WTC11 (cell line): ENCODE measurements at regions not wholly inside any gene's neighbourhood (a gene's known extent, or its start where the extent isn't known, plus 50 kb on each side); places are given as distances from the start of the nearest gene placed in this dataset.
A peak's percentile ranks its signal among the peaks of the same experiment; 100 is the strongest.

ENCODE experiments used
- ATAC-seq: fragments of 200-7000 bp; cut with Tn5 transposase; 2 replicates; pipeline ENCODE4 v1.10.0; 2021; ENCODE audit warnings: mild to moderate bottlenecking, moderate library complexity
- CTCF ChIA-PET: fragments of 300-600 bp; sonication (Branson Sonifier 250); formaldehyde crosslinking; loops from one replicate; lab custom pipeline; 2021; ENCODE audit warnings: antibody characterized with exemption; lab: Charles Lee
- POLR2A ChIA-PET: fragments of 350-600 bp; sonication (Branson Sonifier 250); formaldehyde crosslinking; loops from one replicate; lab custom pipeline; 2021; ENCODE audit warnings: antibody characterized with exemption; lab: Charles Lee
- DNase-seq: peaks from one replicate; pipeline ENCODE4 v3.0.0; 2021; ENCODE audit warnings: low spot score
- H3K27ac Mint-ChIP-seq: 2 replicates; pipeline ENCODE4 v1.8.0; 2021; ENCODE audit warnings: mixed read lengths
- H3K27me3 Mint-ChIP-seq: 2 replicates; pipeline ENCODE4 v1.8.0; 2021; ENCODE audit warnings: low read depth, mild to moderate bottlenecking, moderate library complexity, mixed read lengths
- H3K36me3 Mint-ChIP-seq: 2 replicates; pipeline ENCODE4 v1.8.0; 2021; ENCODE audit warnings: mixed read lengths
- H3K4me1 Mint-ChIP-seq: 2 replicates; pipeline ENCODE4 v1.8.0; 2022; ENCODE audit warnings: mixed read lengths
- H3K4me3 Mint-ChIP-seq: 2 replicates; pipeline ENCODE4 v1.8.0; 2021; ENCODE audit warnings: mild to moderate bottlenecking, moderate library complexity, mixed read lengths
- H3K9me3 Mint-ChIP-seq: 2 replicates; pipeline ENCODE4 v1.8.0; 2021; ENCODE audit warnings: mixed read lengths
- ERG ChIP-seq: fragments of 250-450 bp; sonication (Bioruptor Pico); IDR thresholded peaks from 2 replicates; pipeline ENCODE4 v1.8.0; 2021; ENCODE audit warnings: mild to moderate bottlenecking
- ESRRA ChIP-seq: sonication (generic); formaldehyde crosslinking; IDR thresholded peaks from 2 replicates; pipeline ENCODE4 v1.8.1; 2022; ENCODE audit warnings: mild to moderate bottlenecking, missing genetic modification reagents, borderline replicate concordance
- FOXP1 ChIP-seq: sonication (generic); formaldehyde crosslinking; IDR thresholded peaks from 2 replicates; pipeline ENCODE4 v1.8.0; 2022; ENCODE audit warnings: missing genetic modification reagents, mild to moderate bottlenecking, moderate library complexity, borderline replicate concordance
- JUN ChIP-seq: sonication (generic); formaldehyde crosslinking; IDR thresholded peaks from 2 replicates; pipeline ENCODE4 v1.8.0; 2023; ENCODE audit warnings: mild to moderate bottlenecking, missing genetic modification reagents
- KAT7 ChIP-seq: sonication (generic); formaldehyde crosslinking; IDR thresholded peaks from 2 replicates; pipeline ENCODE4 v1.8.1; 2023; ENCODE audit warnings: missing genetic modification reagents, mild to moderate bottlenecking, borderline replicate concordance
- MXD4 ChIP-seq: fragments of 250-450 bp; sonication (Bioruptor Pico); IDR thresholded peaks from 2 replicates; pipeline ENCODE4 v1.8.0; 2021; ENCODE audit warnings: mild to moderate bottlenecking, moderate library complexity, borderline replicate concordance
- NR1H2 ChIP-seq: sonication (generic); formaldehyde crosslinking; IDR thresholded peaks from 2 replicates; pipeline ENCODE4 v1.9.0; 2021; ENCODE audit warnings: mild to moderate bottlenecking, moderate library complexity, missing genetic modification reagents
- NR3C1 ChIP-seq: sonication (generic); formaldehyde crosslinking; conservative IDR thresholded peaks from 2 replicates; pipeline ENCODE4 v1.8.1; 2023; ENCODE audit warnings: low read depth, mild to moderate bottlenecking, missing genetic modification reagents
- SMAD3 ChIP-seq: sonication (generic); formaldehyde crosslinking; IDR thresholded peaks from 2 replicates; pipeline ENCODE4 v1.8.0; 2022; ENCODE audit warnings: missing genetic modification reagents, mild to moderate bottlenecking, borderline replicate concordance
- TEAD4 ChIP-seq: sonication (generic); formaldehyde crosslinking; IDR thresholded peaks from 2 replicates; pipeline ENCODE4 v1.8.0; 2022; ENCODE audit warnings: mild to moderate bottlenecking, missing genetic modification reagents
- ZBTB21 ChIP-seq: sonication (generic); formaldehyde crosslinking; IDR thresholded peaks from 2 replicates; pipeline ENCODE4 v1.8.1; 2023; ENCODE audit warnings: mild to moderate bottlenecking, missing genetic modification reagents, borderline replicate concordance
- ZBTB43 ChIP-seq: sonication (generic); formaldehyde crosslinking; IDR thresholded peaks from 2 replicates; pipeline ENCODE4 v1.8.1; 2023; ENCODE audit warnings: mild to moderate bottlenecking, missing genetic modification reagents
- ZNF121 ChIP-seq: sonication (generic); formaldehyde crosslinking; IDR thresholded peaks from 2 replicates; pipeline ENCODE4 v1.8.0; 2023; ENCODE audit warnings: missing genetic modification reagents
- ZNF219 ChIP-seq: sonication (generic); formaldehyde crosslinking; IDR thresholded peaks from 2 replicates; pipeline ENCODE4 v1.8.0; 2023; ENCODE audit warnings: missing genetic modification reagents, mild to moderate bottlenecking, borderline replicate concordance
- ZNF232 ChIP-seq: sonication (generic); formaldehyde crosslinking; IDR thresholded peaks from 2 replicates; pipeline ENCODE4 v1.8.0; 2022; ENCODE audit warnings: mild to moderate bottlenecking, missing genetic modification reagents
- ZNF317 ChIP-seq: sonication (generic); formaldehyde crosslinking; IDR thresholded peaks from 2 replicates; pipeline ENCODE4 v1.8.1; 2023; ENCODE audit warnings: low read depth, mild to moderate bottlenecking, moderate library complexity, missing genetic modification reagents, borderline replicate concordance
- ZNF396 ChIP-seq: fragments of 250-450 bp; sonication (Bioruptor Pico); IDR thresholded peaks from 2 replicates; pipeline ENCODE4 v1.8.0; 2021; ENCODE audit warnings: mild to moderate bottlenecking, moderate library complexity, borderline replicate concordance
- ZNF423 ChIP-seq: fragments of 250-450 bp; sonication (Bioruptor Pico); IDR thresholded peaks from 2 replicates; pipeline ENCODE4 v2.1.2; 2022; ENCODE audit warnings: mild to moderate bottlenecking, moderate library complexity
- TF ChIP-seq, protein P1 (sequence below): fragments of 200-600 bp; IDR thresholded peaks from 2 replicates; pipeline ENCODE4 v1.8.0; 2022; ENCODE audit warnings: antibody characterized with exemption
- TF ChIP-seq, protein P2 (sequence below): sonication (generic); formaldehyde crosslinking; IDR thresholded peaks from 2 replicates; pipeline ENCODE4 v1.8.0; 2022; ENCODE audit warnings: mild to moderate bottlenecking, missing genetic modification reagents
- TF ChIP-seq, protein P3 (sequence below): sonication (generic); formaldehyde crosslinking; IDR thresholded peaks from 2 replicates; pipeline ENCODE4 v1.8.0; 2022; ENCODE audit warnings: mild to moderate bottlenecking, missing genetic modification reagents
- TF ChIP-seq, protein P4 (sequence below): sonication (generic); formaldehyde crosslinking; IDR thresholded peaks from 2 replicates; pipeline ENCODE4 v1.8.1; 2022; ENCODE audit warnings: low read depth, missing genetic modification reagents, borderline replicate concordance

GRCh38 chr5:60541980-60542379 lies 158.0 kb downstream of the DEPDC1B start:
- Mint-ChIP-seq H3K27me3 (no peaks in the 10 kb centered on the region), H3K36me3 (no peaks in the 10 kb centered on the region), H3K4me3 (no peak overlapping the region), H3K27ac (peak overlapping the region; percentile 42; the same call in 1 of the 2 replicates), H3K4me1 (peaks cover 24% of the 10 kb centered on the region), H3K9me3 (no peaks in the 10 kb centered on the region)
- ATAC-seq (no peak), DNase-seq (no peak)
- ChIA-PET CTCF (interaction anchor here (0.6 kb wide), 1 partner anchor 316 kb away, joined by 3 read pairs; no protein-coding TSS in a partner anchor), POLR2A (no interaction called here)
- TF ChIP-seq TEAD4 (CRISPR knock-in tag) (no peak), ERG (CRISPR knock-in tag) (no peak), ZNF232 (CRISPR knock-in tag) (no peak), ZBTB43 (no peak), ZNF317 (CRISPR knock-in tag) (no peak), ZNF121 (no peak), FOXP1 (no peak), ZNF423 (CRISPR knock-in tag) (no peak), ZNF219 (CRISPR knock-in tag) (no peak), KAT7 (no peak), JUN (CRISPR knock-in tag) (no peak), SMAD3 (CRISPR knock-in tag) (no peak), MXD4 (CRISPR knock-in tag) (no peak), NR1H2 (CRISPR knock-in tag) (no peak), ESRRA (CRISPR knock-in tag) (no peak)
- TF ChIP-seq, protein P1, sequence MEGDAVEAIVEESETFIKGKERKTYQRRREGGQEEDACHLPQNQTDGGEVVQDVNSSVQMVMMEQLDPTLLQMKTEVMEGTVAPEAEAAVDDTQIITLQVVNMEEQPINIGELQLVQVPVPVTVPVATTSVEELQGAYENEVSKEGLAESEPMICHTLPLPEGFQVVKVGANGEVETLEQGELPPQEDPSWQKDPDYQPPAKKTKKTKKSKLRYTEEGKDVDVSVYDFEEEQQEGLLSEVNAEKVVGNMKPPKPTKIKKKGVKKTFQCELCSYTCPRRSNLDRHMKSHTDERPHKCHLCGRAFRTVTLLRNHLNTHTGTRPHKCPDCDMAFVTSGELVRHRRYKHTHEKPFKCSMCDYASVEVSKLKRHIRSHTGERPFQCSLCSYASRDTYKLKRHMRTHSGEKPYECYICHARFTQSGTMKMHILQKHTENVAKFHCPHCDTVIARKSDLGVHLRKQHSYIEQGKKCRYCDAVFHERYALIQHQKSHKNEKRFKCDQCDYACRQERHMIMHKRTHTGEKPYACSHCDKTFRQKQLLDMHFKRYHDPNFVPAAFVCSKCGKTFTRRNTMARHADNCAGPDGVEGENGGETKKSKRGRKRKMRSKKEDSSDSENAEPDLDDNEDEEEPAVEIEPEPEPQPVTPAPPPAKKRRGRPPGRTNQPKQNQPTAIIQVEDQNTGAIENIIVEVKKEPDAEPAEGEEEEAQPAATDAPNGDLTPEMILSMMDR: no peak
- TF ChIP-seq, protein P2, sequence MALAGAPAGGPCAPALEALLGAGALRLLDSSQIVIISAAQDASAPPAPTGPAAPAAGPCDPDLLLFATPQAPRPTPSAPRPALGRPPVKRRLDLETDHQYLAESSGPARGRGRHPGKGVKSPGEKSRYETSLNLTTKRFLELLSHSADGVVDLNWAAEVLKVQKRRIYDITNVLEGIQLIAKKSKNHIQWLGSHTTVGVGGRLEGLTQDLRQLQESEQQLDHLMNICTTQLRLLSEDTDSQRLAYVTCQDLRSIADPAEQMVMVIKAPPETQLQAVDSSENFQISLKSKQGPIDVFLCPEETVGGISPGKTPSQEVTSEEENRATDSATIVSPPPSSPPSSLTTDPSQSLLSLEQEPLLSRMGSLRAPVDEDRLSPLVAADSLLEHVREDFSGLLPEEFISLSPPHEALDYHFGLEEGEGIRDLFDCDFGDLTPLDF (CRISPR knock-in tag): no peak
- TF ChIP-seq, protein P3, sequence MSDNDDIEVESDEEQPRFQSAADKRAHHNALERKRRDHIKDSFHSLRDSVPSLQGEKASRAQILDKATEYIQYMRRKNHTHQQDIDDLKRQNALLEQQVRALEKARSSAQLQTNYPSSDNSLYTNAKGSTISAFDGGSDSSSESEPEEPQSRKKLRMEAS (CRISPR knock-in tag): no peak

DNA sequence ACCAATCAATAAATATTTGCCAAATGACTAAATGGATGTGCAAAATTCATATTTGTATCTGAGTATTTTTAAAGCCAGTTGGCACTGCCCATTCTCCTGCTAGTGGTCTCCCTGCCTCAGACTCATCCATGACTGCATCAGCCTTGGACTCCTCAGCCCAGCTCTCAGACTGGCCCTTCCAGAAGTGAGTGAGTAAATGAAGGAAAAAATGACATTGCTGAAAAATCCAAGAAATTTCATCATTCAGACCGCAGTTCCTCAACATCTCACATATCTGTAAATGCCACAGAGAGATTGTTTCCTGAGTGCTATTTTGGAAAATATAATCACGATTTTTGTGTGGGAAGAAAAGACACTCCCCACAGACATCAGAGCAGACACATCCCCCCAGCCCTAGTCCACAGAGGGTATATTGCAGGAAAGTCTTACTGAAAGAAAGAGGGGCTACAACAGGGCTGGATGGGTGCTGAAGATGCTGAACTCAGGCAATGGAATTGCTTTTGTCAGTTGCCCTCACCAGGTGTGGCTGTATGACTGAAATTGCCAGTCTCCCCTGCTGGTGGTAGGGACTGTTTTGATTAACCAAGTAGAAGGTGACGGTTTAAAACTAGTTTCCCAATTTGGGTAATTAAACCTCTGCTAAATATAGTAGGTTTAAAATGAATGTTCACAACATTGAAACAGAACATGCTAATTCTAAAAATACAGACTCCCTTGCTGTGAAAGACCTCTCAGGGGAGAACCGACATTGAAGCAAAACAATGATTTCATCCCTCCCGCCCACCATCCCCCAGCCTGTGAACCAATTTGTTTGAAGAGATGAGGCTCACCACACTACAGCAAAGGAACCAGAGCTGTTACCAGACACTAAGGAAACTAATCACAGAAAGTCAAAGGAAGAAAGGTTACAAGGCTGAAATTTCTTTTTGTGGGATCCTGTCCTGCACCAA lies 158.8 kb downstream of the DEPDC1B start:
- no peaks in the 10 kb centered on the region for H3K27me3 Mint-ChIP-seq
- peak overlapping the region; percentile 42; the same call in 1 of the 2 replicates for H3K27ac Mint-ChIP-seq
- H3K4me1 Mint-ChIP-seq: peaks cover 24% of the 10 kb centered on the region
- H3K4me3 Mint-ChIP-seq: no peak overlapping the region
- ChIA-PET POLR2A (no interaction called here), CTCF (no interaction called here)
- DNase-seq (no peak), ATAC-seq (peak; percentile 71)
- no peaks in the 10 kb centered on the region for H3K36me3 Mint-ChIP-seq
- no peaks in the 10 kb centered on the region for H3K9me3 Mint-ChIP-seq
- TF ChIP-seq ZNF396 (CRISPR knock-in tag) (no peak), NR3C1 (CRISPR knock-in tag) (no peak), ZNF423 (CRISPR knock-in tag) (no peak), ZBTB21 (no peak), JUN (CRISPR knock-in tag) (no peak)
- TF ChIP-seq, protein P3 (CRISPR knock-in tag): no peak
- TF ChIP-seq, protein P4, sequence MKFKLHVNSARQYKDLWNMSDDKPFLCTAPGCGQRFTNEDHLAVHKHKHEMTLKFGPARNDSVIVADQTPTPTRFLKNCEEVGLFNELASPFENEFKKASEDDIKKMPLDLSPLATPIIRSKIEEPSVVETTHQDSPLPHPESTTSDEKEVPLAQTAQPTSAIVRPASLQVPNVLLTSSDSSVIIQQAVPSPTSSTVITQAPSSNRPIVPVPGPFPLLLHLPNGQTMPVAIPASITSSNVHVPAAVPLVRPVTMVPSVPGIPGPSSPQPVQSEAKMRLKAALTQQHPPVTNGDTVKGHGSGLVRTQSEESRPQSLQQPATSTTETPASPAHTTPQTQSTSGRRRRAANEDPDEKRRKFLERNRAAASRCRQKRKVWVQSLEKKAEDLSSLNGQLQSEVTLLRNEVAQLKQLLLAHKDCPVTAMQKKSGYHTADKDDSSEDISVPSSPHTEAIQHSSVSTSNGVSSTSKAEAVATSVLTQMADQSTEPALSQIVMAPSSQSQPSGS (CRISPR knock-in tag): no peak
